H1 (cell line): ENCODE measurements at regions not wholly inside any gene's neighbourhood (a gene's known extent, or its start where the extent isn't known, plus 50 kb on each side); places are given as distances from the start of the nearest gene placed in this dataset.

Source experiments
- CTCF ChIA-PET: fragments of 300-600 bp; sonication (Branson Sonifier 250); formaldehyde crosslinking; loops from one replicate; lab custom pipeline; 2021; ENCODE audit not compliant: partially characterized antibody; lab: Charles Lee
- POLR2A ChIA-PET: fragments of 300-600 bp; sonication (Branson Sonifier 250); formaldehyde crosslinking; loops from one replicate; lab custom pipeline; 2021; ENCODE audit warnings: inconsistent platforms; ENCODE audit not compliant: partially characterized antibody; lab: Charles Lee
- DNase-seq, 2 experiments: peaks; one replicate each; pipeline versions ENCODE4 v3.0.0 to v3.0.0-alpha.2; 2010 to 2022; ENCODE audit warnings: low spot score in 2 of 2, low read depth in 1 of 2, mixed read lengths in 1 of 2
- FAIRE-seq: peaks from 2 replicates; lab custom pipeline; 2011; peaks lifted over from hg19 to GRCh38; lab: Jason Lieb, UNC
- H2AFZ ChIP-seq: 2 replicates; pipeline ENCODE4 v1.8.1; 2012; ENCODE audit warnings: low read length, inconsistent platforms
- H2AK5ac ChIP-seq: 2 replicates; pipeline ENCODE4 v1.6.1; 2013; ENCODE audit warnings: low read depth, low read length
- H2BK120ac ChIP-seq: replicated peaks from 2 replicates; pipeline ENCODE3; 2013; ENCODE audit warnings: low read depth, low read length, inconsistent platforms
- H2BK12ac ChIP-seq: 2 replicates; pipeline ENCODE4 v1.6.1; 2013; ENCODE audit warnings: low read depth, low read length
- H2BK15ac ChIP-seq: 2 replicates; pipeline ENCODE4 v1.6.1; 2013; ENCODE audit warnings: low read length
- H2BK20ac ChIP-seq: 2 replicates; pipeline ENCODE4 v1.6.1; 2013; ENCODE audit warnings: low read length
- H2BK5ac ChIP-seq: 2 replicates; pipeline ENCODE4 v1.6.1; 2013; ENCODE audit warnings: low read depth, low read length
- H3K14ac ChIP-seq: 2 replicates; pipeline ENCODE4 v1.6.1; 2013; ENCODE audit warnings: inconsistent platforms; ENCODE audit not compliant: insufficient read length
- H3K18ac ChIP-seq: 2 replicates; pipeline ENCODE4 v1.6.1; 2013; ENCODE audit warnings: low read length; ENCODE audit errors: extremely low read depth
- H3K23ac ChIP-seq: 2 replicates; pipeline ENCODE4 v1.6.1; 2013; ENCODE audit warnings: inconsistent platforms; ENCODE audit not compliant: insufficient read length
- H3K23me2 ChIP-seq: 2 replicates; pipeline ENCODE4 v1.6.1; 2013; ENCODE audit warnings: low read depth, low read length
- H3K27ac ChIP-seq: 2 replicates; pipeline ENCODE4 v1.6.1; 2011; ENCODE audit warnings: low read depth, low read length, inconsistent platforms
- H3K27me3 ChIP-seq, 4 experiments: replicated peaks in 1 of 4; 1 replicate in 1 of 4; 2 replicates in 3 of 4; pipeline versions ENCODE4 v1.6.1 to v1.8.1; 2011 to 2013; ENCODE audit warnings: low read length in 3 of 4, mild to moderate bottlenecking in 3 of 4, inconsistent platforms in 2 of 4, mixed read lengths in 2 of 4, moderate library complexity in 1 of 4; ENCODE audit not compliant: control insufficient read depth in 3 of 4, insufficient read depth in 3 of 4; ENCODE audit errors: extremely low read depth in 1 of 4
- H3K36me3 ChIP-seq, 4 experiments: 2 replicates each; pipeline versions ENCODE4 v1.6.1 to v1.8.1; 2011 to 2013; ENCODE audit warnings: mild to moderate bottlenecking in 4 of 4, low read length in 3 of 4, moderate library complexity in 2 of 4, control low read depth in 1 of 4, inconsistent platforms in 1 of 4; ENCODE audit not compliant: insufficient read depth in 4 of 4, control insufficient read depth in 2 of 4
- H3K4ac ChIP-seq: replicated peaks from 2 replicates; pipeline ENCODE3; 2013; ENCODE audit warnings: low read length, low read depth, mixed read lengths, inconsistent platforms; ENCODE audit not compliant: insufficient read length
- H3K4me1 ChIP-seq, 4 experiments: replicated peaks in 1 of 4; 1 replicate in 1 of 4; 2 replicates in 3 of 4; pipeline versions ENCODE4 v1.6.1 to v1.8.1; 2011 to 2013; ENCODE audit warnings: low read length in 3 of 4, inconsistent platforms in 2 of 4, mixed read lengths in 1 of 4; ENCODE audit not compliant: insufficient read depth in 4 of 4, control insufficient read depth in 3 of 4
- H3K4me2 ChIP-seq, 2 experiments: 2 replicates each; pipeline versions ENCODE4 v1.6.1 to v1.8.1; 2011 to 2013; ENCODE audit warnings: low read depth in 2 of 2, low read length in 2 of 2, control low read depth in 1 of 2, inconsistent platforms in 1 of 2, mild to moderate bottlenecking in 1 of 2; ENCODE audit not compliant: insufficient read depth in 1 of 2
- H3K4me3 ChIP-seq, 4 experiments: fragments of 200-600, 300-600 bp in 1 of 4; sonication (generic), shearing (Covaris generic), sonication (Bioruptor Twin) in 1 of 4; 2 replicates each; pipeline versions ENCODE4 v1.5.1 to v1.8.1; 2011 to 2016; ENCODE audit warnings: low read length in 4 of 4, low read depth in 3 of 4, control low read depth in 2 of 4, inconsistent platforms in 2 of 4, mild to moderate bottlenecking in 2 of 4, mixed read lengths in 1 of 4, moderate library complexity in 1 of 4; ENCODE audit not compliant: insufficient read depth in 2 of 4; ENCODE audit errors: extremely low read depth in 1 of 4
- H3K56ac ChIP-seq: replicated peaks from 2 replicates; pipeline ENCODE3; 2013; ENCODE audit warnings: low read depth, mild to moderate bottlenecking, mixed read lengths, low read length, inconsistent platforms; ENCODE audit not compliant: insufficient read length
- H3K79me1 ChIP-seq: 2 replicates; pipeline ENCODE4 v1.6.1; 2013; ENCODE audit warnings: low read depth, low read length, control low read depth
- H3K79me2 ChIP-seq, 2 experiments: 2 replicates each; pipeline versions ENCODE4 v1.6.1 to v1.8.1; 2012 to 2013; ENCODE audit warnings: low read length in 2 of 2, mild to moderate bottlenecking in 2 of 2, inconsistent platforms in 1 of 2; ENCODE audit not compliant: insufficient read depth in 2 of 2, control insufficient read depth in 1 of 2
- H3K9ac ChIP-seq, 4 experiments: replicated peaks in 1 of 4; 1 replicate in 1 of 4; 2 replicates in 3 of 4; pipeline versions ENCODE4 v1.6.1 to v1.8.1; 2011 to 2013; ENCODE audit warnings: low read depth in 3 of 4, low read length in 3 of 4, control low read depth in 2 of 4, mild to moderate bottlenecking in 2 of 4, moderate library complexity in 2 of 4, inconsistent platforms in 1 of 4; ENCODE audit errors: extremely low read depth in 1 of 4
- H3K9me3 ChIP-seq, 2 experiments: 2 replicates each; pipeline versions ENCODE4 v1.6.1 to v1.8.1; 2012 to 2013; ENCODE audit warnings: mild to moderate bottlenecking in 2 of 2, moderate library complexity in 2 of 2, control low read depth in 1 of 2, inconsistent platforms in 1 of 2, low read depth in 1 of 2, low read length in 1 of 2, mixed read lengths in 1 of 2; ENCODE audit not compliant: insufficient read depth in 2 of 2
- H4K20me1 ChIP-seq, 2 experiments: replicated peaks in 1 of 2; 2 replicates each; pipeline versions ENCODE3 to v1.8.1; 2011 to 2013; ENCODE audit warnings: inconsistent platforms in 2 of 2, low read length in 2 of 2, mild to moderate bottlenecking in 1 of 2; ENCODE audit not compliant: insufficient read depth in 2 of 2, control insufficient read depth in 1 of 2
- H4K5ac ChIP-seq: 2 replicates; pipeline ENCODE4 v1.6.1; 2013; ENCODE audit warnings: low read length, low read depth, mixed read lengths, inconsistent platforms; ENCODE audit not compliant: insufficient read length
- H4K8ac ChIP-seq: 2 replicates; pipeline ENCODE4 v1.8.0; 2013; ENCODE audit warnings: mild to moderate bottlenecking, moderate library complexity, low read length, inconsistent platforms; ENCODE audit not compliant: insufficient read depth; ENCODE audit errors: extremely low read depth
- H4K91ac ChIP-seq: replicated peaks from 2 replicates; pipeline ENCODE3; 2013; ENCODE audit warnings: low read length, mixed read lengths, inconsistent platforms; ENCODE audit not compliant: insufficient read length
- HDAC6 ChIP-seq: IDR thresholded peaks from one replicate; pipeline ENCODE4 v1.7.1; 2012; ENCODE audit warnings: low read depth, mild to moderate bottlenecking, inconsistent platforms, low read length, moderate library complexity
- RAD21 ChIP-seq, 2 experiments: IDR thresholded peaks in 1 of 2; conservative IDR thresholded peaks in 1 of 2; 2 replicates each; pipeline ENCODE4 v1.6.1; 2011; ENCODE audit warnings: low read depth in 2 of 2, low read length in 2 of 2, improper control_type of control experiment in 1 of 2, inconsistent platforms in 1 of 2, mild to moderate bottlenecking in 1 of 2, moderate library complexity in 1 of 2
- RFX5 ChIP-seq: IDR thresholded peaks from 2 replicates; pipeline ENCODE4 v1.6.1; 2011; ENCODE audit warnings: low read depth, low read length, improper control_type of control experiment, borderline replicate concordance
- SAP30 ChIP-seq: fragments of 300-600 bp; sonication (generic); IDR thresholded peaks from 2 replicates; pipeline ENCODE4 v1.7.1; 2012; ENCODE audit warnings: low read length, moderate library complexity, mild to moderate bottlenecking, inconsistent platforms; ENCODE audit not compliant: insufficient read depth, insufficient replicate concordance
- SIN3A ChIP-seq, 2 experiments: IDR thresholded peaks in 1 of 2; conservative IDR thresholded peaks in 1 of 2; 2 replicates each; pipeline ENCODE4 v1.6.1; 2011 to 2012; ENCODE audit warnings: low read length in 2 of 2, improper control_type of control experiment in 1 of 2, low read depth in 1 of 2, mild to moderate bottlenecking in 1 of 2
- SIRT6 ChIP-seq: IDR thresholded peaks from one replicate; pipeline ENCODE4 v1.7.1; 2012; ENCODE audit warnings: low read length, inconsistent platforms
- SIX5 ChIP-seq: IDR thresholded peaks from 2 replicates; pipeline ENCODE4 v1.6.1; 2011; ENCODE audit warnings: mild to moderate bottlenecking, low read depth, low read length
- SP2 ChIP-seq: IDR thresholded peaks from 2 replicates; pipeline ENCODE4 v1.6.1; 2012; ENCODE audit warnings: mild to moderate bottlenecking, low read length, inconsistent platforms
- WGBS, 2 experiments: shearing (Covaris generic) in 1 of 2; methylation state at CpG; one replicate each; pipeline versions ENCODE4 v1.1.6 to v1.1.7; 2013 to 2015; ENCODE audit warnings: low lambda C conversion rate in 2 of 2, mixed read lengths in 2 of 2, inconsistent platforms in 1 of 2, low coverage in 1 of 2, missing lambda C conversion rate in 1 of 2; ENCODE audit not compliant: insufficient replicate concordance in 2 of 2, insufficient coverage in 1 of 2, insufficient read length in 1 of 2; ENCODE audit errors: extremely low coverage in 1 of 2, missing lambda C conversion rate in 1 of 2; 5-methylcytosine and 5-hydroxymethylcytosine counted together

GRCh38 chr5:93305984-93306383 lies 275.0 kb downstream of the NR2F1-AS1 start:
- H2AK5ac ChIP-seq: no peak overlapping the region
- no peak overlapping the region for H2BK120ac ChIP-seq
- FAIRE-seq: peak; percentile 24
- peak overlapping the region; percentile 86 for H2AFZ ChIP-seq
- no peak overlapping the region for H3K27ac ChIP-seq
- CTCF ChIA-PET: no interaction called here
- H2BK12ac ChIP-seq: no peak overlapping the region
- no peak overlapping the region for H4K8ac ChIP-seq
- H3K4me1 ChIP-seq: peaks cover 0 to 9% (median 1%) of the 10 kb centered on the region in 4 experiments; a peak in 2 of 7 replicates
- H2BK15ac ChIP-seq: no peak overlapping the region
- WGBS, 2 experiments: 64% methylated on average over 4 of the region's 4 CpGs; no CpG with 5 or more reads in 1 of the 2 experiments
- H3K4me3 ChIP-seq: 0 out of 8 replicates have a peak overlapping the region, but pooled peaks of 1 of the 4 experiments have one; percentile 39
- H2BK20ac ChIP-seq: no peak overlapping the region
- H4K91ac ChIP-seq: no peak overlapping the region
- peak overlapping the region; percentile 51 to 52; a peak in 3 of 4 replicates for H3K4me2 ChIP-seq
- no peaks in the 10 kb centered on the region for H3K79me1 ChIP-seq
- no peak overlapping the region for H3K18ac ChIP-seq
- no peaks in the 10 kb centered on the region for H3K36me3 ChIP-seq
- no peak overlapping the region for H3K14ac ChIP-seq
- H3K23ac ChIP-seq: no peak overlapping the region
- no peaks in the 10 kb centered on the region for H4K20me1 ChIP-seq
- no peak overlapping the region for H2BK5ac ChIP-seq
- TF ChIP-seq SP2 (no peak), HDAC6 (no peak), SIN3A (conservative IDR thresholded peaks at IDR 0.05 in 1 of 2, IDR thresholded peaks at IDR 0.05 in 1 of 2; ENCODE audit: low read depth in 1 of 2, low read length in 2 of 2) (0 out of 4 replicates have a peak, but pooled peaks of 1 of the 2 experiments have one; percentile 21), SIX5 (peak; percentile 66), RFX5 (no peak), SIRT6 (no peak), RAD21 (IDR thresholded peaks at IDR 0.05 in 1 of 2, conservative IDR thresholded peaks at IDR 0.05 in 1 of 2; ENCODE audit: low read depth in 2 of 2, low read length in 2 of 2) (no peak), SAP30 (no peak)
- TF ChIP-seq, all 59 proteins: peak for 2
- Histone ChIP-seq H3K9ac (no peak overlapping the region), H3K9me3 (no peaks in the 10 kb centered on the region), H4K5ac (no peak overlapping the region), H3K23me2 (no peaks in the 10 kb centered on the region), H3K27me3 (no peaks in the 10 kb centered on the region), H3K56ac (no peak overlapping the region), H3K79me2 (no peaks in the 10 kb centered on the region), H3K4ac (no peak overlapping the region)
- DNase-seq: peak in 1 of 2 experiments; percentile 47
- POLR2A ChIA-PET: no interaction called here
